ENCODE measurements at regions not wholly inside any gene's neighbourhood (a gene's known extent, or its start where the extent isn't known, plus 50 kb on each side); places are given as distances from the start of the nearest gene placed in this dataset.

- TF ChIP-seq RAD21 (IDR thresholded peaks at IDR 0.05; ENCODE audit: low read length) = no peak
- TF ChIP-seq CTCF (conservative IDR thresholded peaks at IDR 0.05; ENCODE audit: low read depth, low read length) = no peak
- TF ChIP-seq POLR2A (IDR thresholded peaks at IDR 0.05; ENCODE audit: low read depth, low read length) = no peak
- no peak for TF ChIP-seq RFX5 (IDR thresholded peaks at IDR 0.05; ENCODE audit: low read depth, low read length)
- TF ChIP-seq CEBPB (IDR thresholded peaks at IDR 0.05; ENCODE audit: low read depth, low read length) = no peak
- TF ChIP-seq CHD1 (IDR thresholded peaks at IDR 0.05; ENCODE audit: low read depth, low read length) = no peak
- no peak for TF ChIP-seq USF2 (IDR thresholded peaks at IDR 0.05; ENCODE audit: low read depth, low read length)
- TF ChIP-seq BHLHE40 (IDR thresholded peaks at IDR 0.05; ENCODE audit: low read depth, low read length) = no peak
- TF ChIP-seq FOS (IDR thresholded peaks at IDR 0.05; ENCODE audit: low read depth, low read length) = no peak
Measured at GRCh38 chr4:129929052-129929451, 833.1 kb downstream of the C4orf33 start.

Measured in IMR-90 (cell line).